Lung (tissue), 11 donors: ENCODE measurements at regions not wholly inside any gene's neighbourhood (a gene's known extent, or its start where the extent isn't known, plus 50 kb on each side); places are given as distances from the start of the nearest gene placed in this dataset.

ENCODE experiments used
- ATAC-seq: fragments of 200-7000 bp; cut with Tn5 transposase; one replicate; pipeline ENCODE4 v1.9.1; 2020; ENCODE audit warnings: moderate number of reproducible peaks; ENCODE audit not compliant: insufficient read depth, low FRiP score
- DNase-seq, 3 donors: peaks; one replicate each; pipeline ENCODE4 v3.0.0-alpha.2; 2013 to 2017
- H3K27ac ChIP-seq, 2 donors: one replicate each; pipeline ENCODE4 v1.5.1; 2013; ENCODE audit warnings: mild to moderate bottlenecking in 2 of 2, moderate library complexity in 2 of 2, control low read depth in 1 of 2, inconsistent platforms in 1 of 2, low read depth in 1 of 2, low read length in 1 of 2
- H3K27me3 ChIP-seq, 3 donors: one replicate each; pipeline ENCODE4 v1.5.1; 2013; ENCODE audit warnings: low read length in 2 of 3; ENCODE audit not compliant: control insufficient read depth in 3 of 3, insufficient read depth in 3 of 3
- H3K36me3 ChIP-seq, 4 donors: one replicate each; pipeline ENCODE4 v1.5.1; 2013; ENCODE audit warnings: low read length in 4 of 4, mild to moderate bottlenecking in 1 of 4, moderate library complexity in 1 of 4; ENCODE audit not compliant: control insufficient read depth in 4 of 4, insufficient read depth in 4 of 4
- H3K4me1 ChIP-seq, 5 donors: one replicate each; pipeline ENCODE4 v1.5.1; 2013; ENCODE audit warnings: low read length in 5 of 5, mild to moderate bottlenecking in 2 of 5, moderate library complexity in 1 of 5; ENCODE audit not compliant: control insufficient read depth in 5 of 5, insufficient read depth in 5 of 5
- H3K4me3 ChIP-seq: one replicate; pipeline ENCODE4 v1.5.1; 2013; ENCODE audit warnings: mild to moderate bottlenecking, control low read depth, moderate library complexity
- H3K9ac ChIP-seq, 2 donors: one replicate each; pipeline ENCODE4 v1.5.1; 2013; ENCODE audit warnings: low read length in 2 of 2, control low read depth in 1 of 2; ENCODE audit not compliant: insufficient read depth in 1 of 2
- H3K9me3 ChIP-seq, 4 donors: one replicate each; pipeline ENCODE4 v1.5.1; 2013; ENCODE audit warnings: low read length in 3 of 4, mild to moderate bottlenecking in 1 of 4, moderate library complexity in 1 of 4; ENCODE audit not compliant: control insufficient read depth in 4 of 4, insufficient read depth in 3 of 4
- WGBS, 2 donors: extraction: QIAGEN DNeasy Blood & Tissue Kit; methylation state at CpG; one replicate each; pipeline ENCODE4 v1.1.7; 2013; 5-methylcytosine and 5-hydroxymethylcytosine counted together
- TF ChIP-seq, protein P1 (sequence below): IDR thresholded peaks from 2 replicates; pipeline ENCODE4 v1.5.1; 2012; ENCODE audit warnings: mild to moderate bottlenecking; ENCODE audit errors: control extremely low read depth, extremely low read depth
- donor health status: control.
- donor health status: control.
- donor health status: Bipolar disorder and iron deficiency.
- donor health status: healthy.
- donor health status: DM: yes; HTN: yes; CAD: no.

DNA sequence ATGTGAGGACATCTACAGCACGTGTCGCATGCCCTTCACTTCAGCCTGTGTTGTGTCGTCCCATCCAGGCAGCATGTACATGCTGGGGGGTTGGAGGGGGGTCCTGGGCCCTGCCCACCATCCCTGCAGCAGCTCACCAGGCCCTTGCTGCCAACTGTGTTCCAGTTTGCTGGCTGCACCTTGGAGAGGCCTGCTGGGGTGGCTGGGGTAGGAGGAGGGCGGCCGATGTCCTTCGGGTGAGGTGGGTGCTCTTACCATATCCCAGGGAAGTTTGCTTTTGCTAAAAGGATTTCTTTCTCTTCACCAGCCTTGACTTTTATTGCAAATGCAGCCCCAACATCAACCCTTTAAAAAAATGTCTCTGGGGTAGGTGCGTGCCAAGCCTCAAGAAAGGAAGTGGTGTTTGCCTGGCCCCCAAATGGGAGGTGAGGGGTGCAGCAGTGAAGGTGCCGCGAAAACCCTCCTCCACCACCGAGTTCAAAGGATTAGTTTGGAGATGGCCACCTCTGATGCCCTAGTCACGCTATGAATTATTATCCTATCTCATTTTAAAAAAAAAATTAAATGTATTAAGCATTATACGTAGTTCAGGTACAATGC is 165.8 kb upstream of the KLF6 start:
- peaks cover 0 to 6% (median 1%) of the 10 kb centered on the region in 5 donors for H3K4me1 ChIP-seq
- DNase-seq = no peak
- no peaks in the 10 kb centered on the region for H3K36me3 ChIP-seq
- no peak for ATAC-seq
- TF ChIP-seq, protein P1, sequence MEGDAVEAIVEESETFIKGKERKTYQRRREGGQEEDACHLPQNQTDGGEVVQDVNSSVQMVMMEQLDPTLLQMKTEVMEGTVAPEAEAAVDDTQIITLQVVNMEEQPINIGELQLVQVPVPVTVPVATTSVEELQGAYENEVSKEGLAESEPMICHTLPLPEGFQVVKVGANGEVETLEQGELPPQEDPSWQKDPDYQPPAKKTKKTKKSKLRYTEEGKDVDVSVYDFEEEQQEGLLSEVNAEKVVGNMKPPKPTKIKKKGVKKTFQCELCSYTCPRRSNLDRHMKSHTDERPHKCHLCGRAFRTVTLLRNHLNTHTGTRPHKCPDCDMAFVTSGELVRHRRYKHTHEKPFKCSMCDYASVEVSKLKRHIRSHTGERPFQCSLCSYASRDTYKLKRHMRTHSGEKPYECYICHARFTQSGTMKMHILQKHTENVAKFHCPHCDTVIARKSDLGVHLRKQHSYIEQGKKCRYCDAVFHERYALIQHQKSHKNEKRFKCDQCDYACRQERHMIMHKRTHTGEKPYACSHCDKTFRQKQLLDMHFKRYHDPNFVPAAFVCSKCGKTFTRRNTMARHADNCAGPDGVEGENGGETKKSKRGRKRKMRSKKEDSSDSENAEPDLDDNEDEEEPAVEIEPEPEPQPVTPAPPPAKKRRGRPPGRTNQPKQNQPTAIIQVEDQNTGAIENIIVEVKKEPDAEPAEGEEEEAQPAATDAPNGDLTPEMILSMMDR = no peak
- no peak overlapping the region for H3K27ac ChIP-seq
- H3K9ac ChIP-seq = no peak overlapping the region
- no peaks in the 10 kb centered on the region for H3K27me3 ChIP-seq
- no peak overlapping the region for H3K4me3 ChIP-seq
- 67 to 86% methylated on average over 12 of the region's 12 CpGs for WGBS, 2 donors
- H3K9me3 ChIP-seq = no peaks in the 10 kb centered on the region

DNA sequence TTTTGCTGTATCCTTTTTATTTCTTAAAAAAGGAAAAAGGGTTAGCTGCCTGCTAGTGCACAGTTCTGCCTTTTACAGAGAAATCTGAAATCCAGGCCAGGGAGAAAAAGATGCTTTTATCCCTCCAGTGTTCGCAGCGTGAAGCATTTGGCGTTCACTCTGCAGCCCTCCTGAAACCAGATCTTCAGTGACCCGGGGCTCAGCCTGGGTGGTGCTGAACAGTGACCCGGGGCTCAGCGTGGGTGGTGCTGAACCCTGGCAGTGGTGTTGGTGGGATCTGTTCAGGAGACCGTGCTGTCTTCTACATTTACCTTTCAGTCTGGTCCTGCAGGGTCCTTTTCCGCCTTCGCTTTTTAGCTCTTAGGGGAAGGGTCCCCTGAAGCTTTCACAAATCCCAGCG is 164.7 kb upstream of the KLF6 start:
- WGBS, 2 donors = 86 to 89% methylated on average over 10 of the region's 10 CpGs
- H3K27ac ChIP-seq = no peak overlapping the region
- no peak overlapping the region for H3K4me3 ChIP-seq
- no peak for DNase-seq
- no peak for ATAC-seq
- H3K4me1 ChIP-seq = peaks cover 0 to 7% (median 1%) of the 10 kb centered on the region in 5 donors
- TF ChIP-seq, protein P1 = no peak
- no peaks in the 10 kb centered on the region for H3K9me3 ChIP-seq
- H3K9ac ChIP-seq = no peak overlapping the region
- no peaks in the 10 kb centered on the region for H3K27me3 ChIP-seq
- H3K36me3 ChIP-seq = no peaks in the 10 kb centered on the region

DNA sequence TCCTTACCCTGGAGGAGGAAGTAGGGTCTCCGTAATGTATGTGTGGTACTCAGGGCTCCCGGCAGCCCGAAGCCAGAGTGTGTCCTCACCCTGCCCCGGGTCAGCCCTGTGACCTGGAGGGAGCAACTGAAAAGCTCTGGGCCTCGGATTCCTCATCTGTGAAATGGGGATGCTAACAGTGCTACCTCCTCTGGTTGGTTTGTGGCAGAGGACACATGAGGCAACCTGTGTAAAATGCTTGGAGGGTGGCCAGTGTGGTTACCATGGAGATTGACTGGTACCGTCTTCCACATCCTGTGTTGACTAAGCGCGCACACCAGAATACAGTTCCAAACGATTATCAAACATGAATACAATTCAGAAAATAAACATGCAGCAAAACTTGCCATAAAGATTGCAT is 163.8 kb upstream of the KLF6 start:
- Histone ChIP-seq H3K9me3 (no peaks in the 10 kb centered on the region), H3K9ac (no peak overlapping the region), H3K4me1 (peaks cover 0 to 7% (median 0%) of the 10 kb centered on the region in 5 donors), H3K27me3 (no peaks in the 10 kb centered on the region), H3K27ac (no peak overlapping the region), H3K4me3 (no peak overlapping the region), H3K36me3 (no peaks in the 10 kb centered on the region)
- 57 to 58% methylated on average over 9 of the region's 9 CpGs for WGBS, 2 donors
- TF ChIP-seq, protein P1 = no peak
- DNase-seq (peak; percentile 47 to 62 (median 51)), ATAC-seq (no peak)
